Activated CD8-positive, alpha-beta T cell treated with anti-CD3 and anti-CD28 coated beads, Interleukin-2, amount 10 ng/mL, durations not matched to agents 7 days and 5 days (primary cell): ENCODE measurements at regions not wholly inside any gene's neighbourhood (a gene's known extent, or its start where the extent isn't known, plus 50 kb on each side); places are given as distances from the start of the nearest gene placed in this dataset.

Source experiments
- ATAC-seq: fragments of 150-1000 bp; cut with Tn5 transposase; one replicate; pipeline ENCODE4 v1.10.0; 2021; ENCODE audit warnings: moderate library complexity
- CTCF ChIA-PET: fragments of 350-600 bp; sonication (Branson Sonifier 250); formaldehyde crosslinking; loops from one replicate; lab custom pipeline; 2021; ENCODE audit warnings: antibody characterized with exemption; lab: Charles Lee
- POLR2A ChIA-PET: fragments of 350-600 bp; sonication (Branson Sonifier 250); formaldehyde crosslinking; loops from one replicate; lab custom pipeline; 2021; ENCODE audit warnings: antibody characterized with exemption; lab: Charles Lee
- DNase-seq: peaks from one replicate; pipeline ENCODE4 v3.0.0-alpha.2; 2020
- H3K27ac Mint-ChIP-seq: one replicate; pipeline ENCODE4 v1.8.0; 2021; ENCODE audit warnings: mild to moderate bottlenecking, mixed read lengths
- H3K27me3 Mint-ChIP-seq: one replicate; pipeline ENCODE4 v1.8.0; 2021; ENCODE audit warnings: low read depth, mixed read lengths
- H3K36me3 Mint-ChIP-seq: one replicate; pipeline ENCODE4 v1.8.0; 2021; ENCODE audit warnings: low read depth, mixed read lengths
- H3K4me1 Mint-ChIP-seq: one replicate; pipeline ENCODE4 v1.8.0; 2021; ENCODE audit warnings: low read depth, mixed read lengths
- H3K4me3 Mint-ChIP-seq: one replicate; pipeline ENCODE4 v1.8.0; 2021; ENCODE audit warnings: mild to moderate bottlenecking, mixed read lengths
- H3K9me3 Mint-ChIP-seq: one replicate; pipeline ENCODE4 v1.8.0; 2022; ENCODE audit warnings: mixed read lengths; ENCODE audit not compliant: insufficient read depth

DNA sequence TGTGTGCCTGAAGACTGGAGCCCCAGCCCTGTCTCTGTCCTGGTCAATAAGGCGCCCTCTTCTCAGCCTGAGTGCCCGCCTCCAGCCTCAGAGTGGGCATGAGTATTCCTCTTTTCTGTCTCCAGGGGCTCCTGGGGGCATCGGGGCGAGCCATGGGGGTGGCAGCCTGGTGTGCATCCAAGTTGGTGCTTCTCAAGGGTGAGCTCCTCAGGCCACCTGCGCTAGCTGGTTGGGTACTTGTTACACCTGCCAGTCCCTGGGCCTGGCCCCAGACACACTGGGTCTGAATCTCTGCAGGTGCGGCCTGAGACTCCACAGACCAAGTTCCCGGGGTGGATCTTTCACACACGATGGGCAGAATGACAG lies 168.6 kb upstream of the B3GAT1 start:
- Mint-ChIP-seq H3K9me3 (no peaks in the 10 kb centered on the region), H3K4me1 (peaks cover 26% of the 10 kb centered on the region), H3K4me3 (no peak overlapping the region), H3K27me3 (peaks cover 30% of the 10 kb centered on the region), H3K36me3 (no peaks in the 10 kb centered on the region), H3K27ac (no peak overlapping the region)
- no peak for ATAC-seq
- ChIA-PET CTCF (no interaction called here), POLR2A (no interaction called here)
- DNase-seq = peak; percentile 8

DNA sequence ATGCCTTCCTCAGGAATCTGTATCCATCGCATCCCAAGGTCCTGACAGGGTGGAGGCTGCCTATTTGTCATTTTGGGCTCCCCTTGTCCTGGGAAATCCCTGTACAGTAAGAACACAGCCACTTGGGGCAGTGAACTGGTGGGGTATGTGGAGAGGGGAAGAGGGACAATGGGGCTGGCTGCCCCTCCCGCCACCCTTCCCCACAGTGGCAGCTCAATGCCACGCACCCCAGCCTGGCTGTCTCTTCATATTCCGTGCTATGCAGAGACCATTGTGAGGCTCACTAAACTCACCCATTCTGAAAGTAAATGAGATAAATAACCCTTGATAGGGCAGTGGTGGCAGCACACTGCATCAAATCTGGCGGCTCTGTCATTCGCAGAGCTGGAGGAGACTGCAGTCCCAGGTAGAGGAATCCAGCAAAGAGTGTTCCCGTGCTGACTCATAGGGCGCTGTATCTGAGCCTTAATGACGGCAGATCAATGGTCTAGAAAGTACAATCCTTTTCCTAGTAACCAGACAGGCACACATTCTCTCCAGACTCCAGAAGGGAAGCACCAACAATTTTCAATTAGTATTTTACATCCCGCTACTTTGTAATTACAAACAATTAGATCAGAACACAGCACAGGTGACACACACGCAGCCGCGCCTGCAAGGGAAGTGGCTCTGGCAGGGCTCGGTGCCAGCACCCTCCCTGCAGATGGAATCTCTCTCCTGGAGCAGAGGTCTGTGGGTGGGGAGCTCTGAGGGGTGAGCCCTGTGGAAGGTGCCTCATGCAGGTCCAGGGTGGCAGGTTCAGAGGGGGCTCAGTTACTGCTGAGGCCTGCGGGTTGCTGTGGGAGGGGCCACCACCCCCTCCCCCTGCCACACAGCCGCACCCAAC lies 167.9 kb upstream of the B3GAT1 start:
- H3K27ac Mint-ChIP-seq = no peak overlapping the region
- no peak for ATAC-seq
- H3K27me3 Mint-ChIP-seq = peaks cover 27% of the 10 kb centered on the region
- CTCF ChIA-PET = no interaction called here
- H3K4me3 Mint-ChIP-seq = no peak overlapping the region
- H3K4me1 Mint-ChIP-seq = peaks cover 26% of the 10 kb centered on the region
- no peaks in the 10 kb centered on the region for H3K36me3 Mint-ChIP-seq
- peak; percentile 2 for DNase-seq
- POLR2A ChIA-PET = no interaction called here
- no peaks in the 10 kb centered on the region for H3K9me3 Mint-ChIP-seq

DNA sequence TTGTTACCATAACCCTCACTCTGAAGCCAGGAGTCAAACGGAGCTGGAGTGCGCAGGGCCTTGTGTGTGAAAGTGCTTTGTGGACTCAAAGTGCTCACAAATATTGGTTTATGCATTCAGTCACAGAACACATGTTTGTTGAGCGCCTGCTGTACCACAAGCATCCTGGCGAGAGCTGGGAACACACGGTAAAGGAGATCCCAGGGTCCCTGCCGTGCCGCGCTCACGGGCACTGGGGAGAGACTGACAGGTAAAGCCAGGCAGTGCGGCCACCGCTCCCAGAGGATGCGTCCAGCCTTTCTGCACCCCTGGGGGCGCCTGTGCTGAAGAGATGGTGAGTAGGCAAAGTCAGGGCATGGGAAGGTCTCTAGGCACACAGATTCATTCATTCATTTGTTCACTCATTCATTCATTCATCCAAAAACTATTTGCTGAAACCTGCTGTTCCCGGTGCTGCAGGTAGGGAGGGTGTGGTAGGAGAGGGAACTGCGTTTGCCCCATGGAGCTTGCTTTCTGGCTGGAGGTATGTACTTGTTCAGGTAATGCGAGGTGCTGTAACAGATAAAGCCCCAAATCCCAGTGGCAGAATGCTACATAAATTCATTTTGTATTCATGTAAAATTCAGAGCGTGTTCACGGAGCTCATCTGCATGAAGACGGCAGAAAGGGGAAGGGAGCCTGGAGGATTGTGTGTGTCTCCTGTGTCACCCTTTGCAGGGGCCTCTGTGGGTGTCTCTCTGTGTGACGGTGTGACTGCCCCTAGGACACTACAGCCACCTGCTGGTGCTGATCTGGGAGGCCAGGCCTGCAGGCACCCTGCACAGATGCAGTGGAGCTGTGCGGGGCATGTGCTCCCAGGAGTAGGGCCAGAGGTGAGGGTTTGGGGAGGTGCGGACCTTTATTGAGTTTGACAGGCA lies 167.0 kb upstream of the B3GAT1 start:
- Mint-ChIP-seq H3K4me1 (peaks cover 18% of the 10 kb centered on the region), H3K36me3 (no peaks in the 10 kb centered on the region), H3K9me3 (no peaks in the 10 kb centered on the region), H3K4me3 (no peak overlapping the region), H3K27ac (no peak overlapping the region), H3K27me3 (peaks cover 22% of the 10 kb centered on the region)
- DNase-seq (no peak), ATAC-seq (no peak)
- ChIA-PET POLR2A (no interaction called here), CTCF (no interaction called here)

DNA sequence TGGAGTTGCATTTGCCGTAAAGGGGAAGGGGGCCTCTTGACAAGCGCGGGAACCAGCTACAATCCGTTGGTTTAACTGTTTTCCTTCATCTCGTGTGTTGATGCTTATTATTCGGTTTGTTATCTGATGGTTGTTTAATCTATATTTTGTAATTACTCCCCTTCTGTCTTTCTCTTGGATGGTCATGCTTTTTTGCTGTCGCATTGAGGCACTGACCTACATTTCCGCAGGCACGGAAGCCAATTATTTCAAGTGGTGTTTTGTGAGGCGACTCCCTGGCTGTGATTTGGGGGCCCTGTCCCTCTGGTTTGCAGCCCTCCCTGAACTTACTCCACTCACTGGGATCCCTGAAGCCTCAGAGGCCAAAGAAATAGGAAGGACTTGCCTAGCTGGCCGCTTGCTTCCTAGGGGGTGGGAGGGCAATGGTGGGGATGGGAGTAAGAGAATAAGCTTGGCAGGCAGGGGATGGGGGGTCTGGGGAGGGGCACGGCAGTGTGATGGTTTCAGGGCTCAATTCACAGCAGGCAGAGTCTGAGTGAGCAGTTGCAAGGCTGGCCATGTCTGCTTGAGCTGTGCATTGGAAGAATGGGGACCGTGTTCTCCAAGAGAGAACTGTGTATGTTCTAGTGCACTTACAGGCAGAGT lies 165.8 kb upstream of the B3GAT1 start:
- Mint-ChIP-seq H3K4me1 (peaks cover 6% of the 10 kb centered on the region), H3K9me3 (no peaks in the 10 kb centered on the region), H3K27ac (no peak overlapping the region), H3K4me3 (no peak overlapping the region), H3K27me3 (peaks cover 19% of the 10 kb centered on the region), H3K36me3 (no peaks in the 10 kb centered on the region)
- POLR2A ChIA-PET = no interaction called here
- CTCF ChIA-PET = no interaction called here
- no peak for ATAC-seq
- no peak for DNase-seq

DNA sequence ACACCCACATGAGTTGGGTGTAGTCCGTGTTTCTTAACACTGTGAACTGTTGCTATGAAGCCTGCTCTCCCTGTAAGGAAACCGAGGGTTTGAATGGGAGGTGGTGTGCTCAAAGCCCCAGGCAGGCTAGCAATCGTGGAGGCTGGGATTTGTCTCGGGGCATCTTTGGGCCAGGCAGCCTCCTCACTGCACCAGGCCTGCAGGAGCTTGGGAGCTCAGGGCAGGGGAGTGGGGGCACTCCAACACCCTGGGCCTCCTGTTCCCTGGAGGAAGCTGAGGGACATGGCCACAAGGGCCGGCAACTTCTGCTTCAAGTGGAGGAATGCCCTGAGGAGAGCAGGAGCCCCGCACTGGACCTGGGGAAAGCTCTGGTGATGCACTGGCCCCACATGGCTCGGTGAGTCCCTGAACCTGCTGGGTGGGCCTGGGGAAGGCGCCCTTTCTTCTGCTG lies 164.7 kb upstream of the B3GAT1 start:
- H3K4me1 Mint-ChIP-seq = no peaks in the 10 kb centered on the region
- no peak for ATAC-seq
- ChIA-PET CTCF (no interaction called here), POLR2A (no interaction called here)
- H3K36me3 Mint-ChIP-seq = no peaks in the 10 kb centered on the region
- no peaks in the 10 kb centered on the region for H3K9me3 Mint-ChIP-seq
- no peak overlapping the region for H3K27ac Mint-ChIP-seq
- H3K27me3 Mint-ChIP-seq = peaks cover 14% of the 10 kb centered on the region
- H3K4me3 Mint-ChIP-seq = no peak overlapping the region
- DNase-seq = no peak

DNA sequence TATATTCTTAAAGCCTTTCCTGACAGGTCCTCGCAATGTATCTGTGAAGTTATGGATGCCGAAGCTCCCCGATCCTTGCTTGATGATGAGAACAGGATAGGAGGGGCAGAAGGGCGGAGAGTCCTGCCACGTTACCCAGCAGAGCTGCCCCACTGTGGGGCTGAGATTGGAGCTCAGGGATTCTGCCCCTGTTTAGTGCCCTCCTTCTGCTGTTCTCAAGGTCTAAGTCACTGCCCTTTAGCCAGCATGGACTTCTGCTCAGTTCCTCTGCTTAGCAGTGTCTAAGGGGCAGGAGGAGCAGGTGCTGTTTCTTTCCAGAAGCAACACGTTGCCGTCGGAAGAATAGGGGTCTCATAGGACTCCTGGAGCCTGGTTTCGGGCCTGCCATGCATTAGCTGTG lies 164.2 kb upstream of the B3GAT1 start:
- no peaks in the 10 kb centered on the region for H3K36me3 Mint-ChIP-seq
- H3K9me3 Mint-ChIP-seq = no peaks in the 10 kb centered on the region
- ChIA-PET POLR2A (no interaction called here), CTCF (no interaction called here)
- peak; percentile 9 for DNase-seq
- H3K27me3 Mint-ChIP-seq = peaks cover 13% of the 10 kb centered on the region
- no peak overlapping the region for H3K27ac Mint-ChIP-seq
- H3K4me1 Mint-ChIP-seq = no peaks in the 10 kb centered on the region
- no peak overlapping the region for H3K4me3 Mint-ChIP-seq
- no peak for ATAC-seq

DNA sequence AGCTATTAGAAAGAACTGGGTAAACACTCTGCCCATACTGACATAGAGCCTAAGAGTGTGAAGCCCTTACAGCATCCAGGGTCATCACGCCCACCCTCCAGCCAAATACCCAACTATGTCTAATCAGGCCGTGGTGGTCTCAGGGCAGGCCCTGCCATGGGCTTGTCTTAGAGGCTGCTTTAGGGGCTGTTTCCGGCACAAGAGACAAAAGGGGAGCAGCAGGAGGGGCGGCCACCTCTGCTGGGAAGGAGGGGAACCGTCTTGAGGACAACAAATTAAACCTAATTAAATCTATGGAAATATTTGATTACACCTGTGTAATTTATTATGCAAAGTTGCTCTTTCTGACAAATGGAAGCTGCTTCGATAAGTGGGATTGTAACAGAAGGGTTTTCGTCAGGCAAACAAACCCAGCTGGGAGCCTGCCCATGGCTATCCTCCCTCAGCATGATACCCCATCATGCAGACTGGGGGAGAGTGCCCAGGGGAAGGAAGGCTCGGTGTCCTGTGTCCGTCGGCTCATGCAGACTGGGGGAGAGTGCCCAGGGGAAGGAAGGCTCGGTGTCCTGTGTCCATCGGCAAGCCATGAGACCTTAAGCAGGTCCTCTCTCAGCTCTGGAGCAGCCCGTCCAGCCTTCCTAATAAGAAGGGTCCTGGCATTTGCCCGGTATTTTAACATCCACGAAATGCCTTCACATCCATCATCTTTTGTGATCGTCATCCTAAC lies 163.6 kb upstream of the B3GAT1 start:
- ChIA-PET CTCF (no interaction called here), POLR2A (no interaction called here)
- Mint-ChIP-seq H3K36me3 (no peaks in the 10 kb centered on the region), H3K4me3 (no peak overlapping the region), H3K27ac (no peak overlapping the region), H3K27me3 (peaks cover 17% of the 10 kb centered on the region), H3K4me1 (no peaks in the 10 kb centered on the region), H3K9me3 (no peaks in the 10 kb centered on the region)
- DNase-seq (peak; percentile 10), ATAC-seq (no peak)

DNA sequence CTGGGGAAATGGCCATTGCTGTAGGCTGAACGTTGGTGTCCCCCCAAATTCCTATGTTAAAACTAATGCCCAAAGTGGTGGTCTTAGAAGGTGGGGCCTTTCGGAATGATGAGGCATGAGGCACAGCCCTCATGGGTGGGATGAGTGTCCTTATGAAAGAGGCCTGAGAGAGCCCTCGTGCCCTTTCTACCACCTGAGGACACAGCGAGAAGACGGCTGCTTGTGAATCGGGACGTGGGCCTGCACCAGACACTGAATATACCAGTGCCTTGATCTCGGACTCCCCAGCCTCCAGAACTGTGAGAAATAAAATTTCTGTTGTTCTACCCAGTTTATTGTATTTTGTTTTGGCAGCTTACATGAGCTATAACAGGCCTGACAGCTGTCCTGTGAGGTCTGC lies 162.9 kb upstream of the B3GAT1 start:
- DNase-seq (no peak), ATAC-seq (no peak)
- Mint-ChIP-seq H3K4me1 (no peaks in the 10 kb centered on the region), H3K36me3 (no peaks in the 10 kb centered on the region), H3K9me3 (no peaks in the 10 kb centered on the region), H3K27ac (no peak overlapping the region), H3K27me3 (peaks cover 18% of the 10 kb centered on the region), H3K4me3 (no peak overlapping the region)
- CTCF ChIA-PET = no interaction called here
- POLR2A ChIA-PET = no interaction called here

DNA sequence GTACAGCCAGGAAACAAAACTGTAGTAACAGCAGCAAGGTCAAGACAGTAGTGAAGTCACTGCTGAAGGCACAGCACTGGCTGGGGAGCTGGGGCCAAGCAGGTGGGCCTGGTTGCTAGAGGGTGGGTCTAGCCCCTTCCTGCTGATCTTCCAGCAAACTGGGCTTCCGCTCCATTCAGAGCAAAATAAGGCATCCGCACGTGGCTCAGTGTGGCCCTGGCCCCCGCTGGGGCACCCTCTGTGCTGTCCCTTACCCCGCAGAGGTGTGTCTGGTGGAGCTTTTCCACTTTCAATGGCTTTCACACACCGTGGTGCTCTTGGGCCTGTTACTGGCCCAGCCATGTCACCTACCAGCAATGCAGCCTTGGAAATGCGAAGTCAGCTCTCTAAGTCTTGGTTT lies 162.4 kb upstream of the B3GAT1 start:
- Mint-ChIP-seq H3K9me3 (no peaks in the 10 kb centered on the region), H3K4me3 (no peak overlapping the region), H3K4me1 (no peaks in the 10 kb centered on the region), H3K27me3 (peaks cover 17% of the 10 kb centered on the region), H3K27ac (no peak overlapping the region), H3K36me3 (no peaks in the 10 kb centered on the region)
- POLR2A ChIA-PET = no interaction called here
- DNase-seq (no peak), ATAC-seq (no peak)
- CTCF ChIA-PET = no interaction called here

DNA sequence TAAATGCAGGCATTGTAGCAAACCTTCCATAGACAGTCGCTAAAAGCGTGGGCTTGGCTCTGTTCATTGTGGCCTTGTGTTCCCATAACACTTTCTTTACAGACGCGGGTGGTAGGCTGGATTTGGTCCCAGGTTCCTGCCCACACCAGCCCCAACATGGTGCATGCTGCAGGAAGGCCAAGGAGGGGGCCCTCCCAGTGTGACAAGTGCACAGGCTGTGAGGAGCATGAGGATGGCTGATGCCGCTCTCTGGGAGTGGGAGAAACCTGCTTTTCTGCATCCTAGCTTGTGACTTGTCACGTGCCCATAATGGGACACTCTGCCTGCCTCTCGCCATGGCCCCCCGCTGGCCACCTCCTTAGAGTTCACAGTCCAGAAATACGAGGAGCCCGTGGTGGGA lies 161.8 kb upstream of the B3GAT1 start:
- Mint-ChIP-seq H3K9me3 (no peaks in the 10 kb centered on the region), H3K4me1 (no peaks in the 10 kb centered on the region), H3K4me3 (no peak overlapping the region), H3K27me3 (peaks cover 16% of the 10 kb centered on the region), H3K36me3 (no peaks in the 10 kb centered on the region), H3K27ac (no peak overlapping the region)
- ATAC-seq (no peak), DNase-seq (peak; percentile 5)
- CTCF ChIA-PET = no interaction called here
- POLR2A ChIA-PET = no interaction called here

DNA sequence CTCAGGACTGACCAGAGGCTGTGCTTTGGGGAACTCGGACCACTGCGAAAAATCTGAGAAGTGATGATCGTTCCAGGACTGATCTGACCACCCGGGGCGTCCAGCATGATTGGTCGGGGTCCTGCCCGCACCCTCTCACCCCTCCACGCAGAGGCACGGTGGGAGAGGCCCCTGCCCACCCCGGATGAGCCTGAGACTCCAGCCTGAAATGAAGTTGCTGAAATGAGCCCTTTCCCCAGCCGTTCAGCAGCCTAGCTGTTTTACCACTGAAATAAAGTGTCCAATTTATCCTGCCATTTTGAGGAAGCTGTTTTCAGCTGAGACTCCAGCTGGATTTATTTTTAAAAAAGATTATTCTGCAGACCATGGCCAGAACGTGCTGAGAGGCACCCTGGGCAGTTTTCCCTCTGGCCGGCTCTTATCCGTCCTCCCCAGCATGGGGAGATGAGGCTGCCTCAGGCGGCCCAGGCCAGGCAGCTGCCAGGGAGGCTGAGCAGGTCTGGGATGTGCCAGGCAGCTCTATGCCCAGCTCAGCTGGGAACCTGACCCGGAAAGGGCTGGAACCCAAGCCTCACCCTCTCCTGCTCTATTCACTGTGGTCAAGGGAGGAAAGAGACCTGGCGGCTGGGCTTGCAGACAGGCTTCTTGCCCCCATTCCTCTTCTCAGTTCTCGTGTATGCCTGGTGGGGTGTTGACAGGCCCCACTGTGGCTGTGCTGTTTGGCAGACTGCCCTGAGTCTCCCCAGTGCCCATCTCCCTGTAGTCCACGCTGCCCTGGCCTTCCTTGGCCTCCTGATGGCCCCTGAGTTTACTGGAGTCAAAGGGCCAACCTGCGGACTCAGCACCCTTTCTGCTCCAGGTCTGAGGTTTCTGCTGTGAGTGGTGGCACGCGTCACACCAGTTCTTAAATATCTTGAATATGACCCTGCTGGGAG lies 161.0 kb upstream of the B3GAT1 start:
- no peaks in the 10 kb centered on the region for H3K36me3 Mint-ChIP-seq
- H3K4me3 Mint-ChIP-seq = no peak overlapping the region
- H3K4me1 Mint-ChIP-seq = no peaks in the 10 kb centered on the region
- H3K27ac Mint-ChIP-seq = no peak overlapping the region
- ATAC-seq = no peak
- H3K27me3 Mint-ChIP-seq = peaks cover 20% of the 10 kb centered on the region
- DNase-seq = peak; percentile 10
- no peaks in the 10 kb centered on the region for H3K9me3 Mint-ChIP-seq
- ChIA-PET POLR2A (no interaction called here), CTCF (no interaction called here)
